ENCODE measurements at regions not wholly inside any gene's neighbourhood (a gene's known extent, or its start where the extent isn't known, plus 50 kb on each side); places are given as distances from the start of the nearest gene placed in this dataset.

DNA sequence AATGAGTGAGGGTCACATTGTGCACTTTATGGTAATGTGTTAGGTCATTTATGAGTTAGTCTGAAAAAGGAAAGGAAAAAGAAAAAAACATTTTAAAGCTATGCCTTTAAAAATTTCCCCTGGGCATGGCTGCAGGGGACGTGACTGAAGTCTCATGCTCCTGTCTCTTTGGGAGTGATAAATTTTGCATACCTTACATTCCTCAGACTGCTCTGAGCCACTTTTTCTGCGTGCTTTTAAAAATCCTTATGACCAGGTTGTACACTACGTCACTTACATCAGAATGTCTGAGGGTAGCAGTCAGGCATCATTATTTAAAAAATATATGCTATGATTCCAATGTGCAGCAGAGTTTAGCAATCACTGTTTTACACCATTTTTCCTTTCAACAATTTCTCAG is 121.2 kb downstream of the RFPL4B start:
- TF ChIP-seq, protein P1, sequence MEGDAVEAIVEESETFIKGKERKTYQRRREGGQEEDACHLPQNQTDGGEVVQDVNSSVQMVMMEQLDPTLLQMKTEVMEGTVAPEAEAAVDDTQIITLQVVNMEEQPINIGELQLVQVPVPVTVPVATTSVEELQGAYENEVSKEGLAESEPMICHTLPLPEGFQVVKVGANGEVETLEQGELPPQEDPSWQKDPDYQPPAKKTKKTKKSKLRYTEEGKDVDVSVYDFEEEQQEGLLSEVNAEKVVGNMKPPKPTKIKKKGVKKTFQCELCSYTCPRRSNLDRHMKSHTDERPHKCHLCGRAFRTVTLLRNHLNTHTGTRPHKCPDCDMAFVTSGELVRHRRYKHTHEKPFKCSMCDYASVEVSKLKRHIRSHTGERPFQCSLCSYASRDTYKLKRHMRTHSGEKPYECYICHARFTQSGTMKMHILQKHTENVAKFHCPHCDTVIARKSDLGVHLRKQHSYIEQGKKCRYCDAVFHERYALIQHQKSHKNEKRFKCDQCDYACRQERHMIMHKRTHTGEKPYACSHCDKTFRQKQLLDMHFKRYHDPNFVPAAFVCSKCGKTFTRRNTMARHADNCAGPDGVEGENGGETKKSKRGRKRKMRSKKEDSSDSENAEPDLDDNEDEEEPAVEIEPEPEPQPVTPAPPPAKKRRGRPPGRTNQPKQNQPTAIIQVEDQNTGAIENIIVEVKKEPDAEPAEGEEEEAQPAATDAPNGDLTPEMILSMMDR (IDR thresholded peaks at IDR 0.05): no peak
- TF ChIP-seq POLR2A (IDR thresholded peaks at IDR 0.05): no peak
